Skeletal muscle tissue (tissue), 3 donors: ENCODE measurements at regions not wholly inside any gene's neighbourhood (a gene's known extent, or its start where the extent isn't known, plus 50 kb on each side); places are given as distances from the start of the nearest gene placed in this dataset.

ENCODE experiments used
- H3K27ac ChIP-seq: one replicate; pipeline ENCODE4 v1.7.0; 2013; ENCODE audit warnings: mild to moderate bottlenecking, low read depth, low read length, inconsistent platforms
- H3K27me3 ChIP-seq, 3 donors: one replicate each; pipeline ENCODE4 v1.7.0; 2013; ENCODE audit warnings: low read length in 3 of 3; ENCODE audit not compliant: control insufficient read depth in 3 of 3, insufficient read depth in 3 of 3
- H3K36me3 ChIP-seq, 3 donors: one replicate each; pipeline ENCODE4 v1.7.0; 2013; ENCODE audit warnings: low read length in 3 of 3; ENCODE audit not compliant: control insufficient read depth in 3 of 3, insufficient read depth in 3 of 3
- H3K4me1 ChIP-seq, 3 donors: one replicate each; pipeline ENCODE4 v1.7.0; 2013; ENCODE audit warnings: low read length in 3 of 3, mild to moderate bottlenecking in 3 of 3; ENCODE audit not compliant: control insufficient read depth in 3 of 3, insufficient read depth in 3 of 3
- H3K4me3 ChIP-seq, 3 donors: one replicate each; pipeline ENCODE4 v1.7.0; 2013; ENCODE audit warnings: low read length in 3 of 3
- H3K9ac ChIP-seq, 3 donors: one replicate each; pipeline ENCODE4 v1.7.0; 2013; ENCODE audit warnings: low read length in 3 of 3, mild to moderate bottlenecking in 3 of 3, moderate library complexity in 2 of 3, low read depth in 1 of 3
- H3K9me3 ChIP-seq, 3 donors: one replicate each; pipeline ENCODE4 v1.7.0; 2013; ENCODE audit warnings: low read length in 3 of 3; ENCODE audit not compliant: control insufficient read depth in 3 of 3
- donor health status: Osteomylitis.

DNA sequence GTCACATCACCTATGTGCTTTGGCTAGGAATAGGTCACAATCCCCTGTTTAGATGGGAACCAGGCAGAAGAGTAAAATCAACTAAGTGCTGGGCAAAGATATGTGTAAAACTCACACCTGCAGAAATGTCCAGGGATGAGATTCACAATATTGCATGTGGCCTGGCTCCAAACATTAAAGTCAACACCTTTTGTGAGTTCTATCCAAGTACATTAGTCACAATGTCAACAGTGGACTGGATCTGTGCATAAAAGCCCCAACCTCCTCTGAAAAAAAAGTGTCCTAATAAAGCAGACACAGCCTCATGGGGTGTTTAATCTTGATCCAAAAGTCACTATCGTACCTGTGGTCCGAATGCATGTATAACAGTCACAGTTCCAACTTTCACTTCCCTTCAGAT, 1990.3 kb downstream of the TP53TG3F start:
- H3K4me3 ChIP-seq: no peak overlapping the region
- H3K27ac ChIP-seq: no peak overlapping the region
- peaks cover 4 to 10% (median 9%) of the 10 kb centered on the region in 3 donors for H3K9me3 ChIP-seq
- H3K27me3 ChIP-seq: no peaks in the 10 kb centered on the region
- H3K4me1 ChIP-seq: no peaks in the 10 kb centered on the region
- H3K9ac ChIP-seq: no peak overlapping the region
- no peaks in the 10 kb centered on the region for H3K36me3 ChIP-seq

DNA sequence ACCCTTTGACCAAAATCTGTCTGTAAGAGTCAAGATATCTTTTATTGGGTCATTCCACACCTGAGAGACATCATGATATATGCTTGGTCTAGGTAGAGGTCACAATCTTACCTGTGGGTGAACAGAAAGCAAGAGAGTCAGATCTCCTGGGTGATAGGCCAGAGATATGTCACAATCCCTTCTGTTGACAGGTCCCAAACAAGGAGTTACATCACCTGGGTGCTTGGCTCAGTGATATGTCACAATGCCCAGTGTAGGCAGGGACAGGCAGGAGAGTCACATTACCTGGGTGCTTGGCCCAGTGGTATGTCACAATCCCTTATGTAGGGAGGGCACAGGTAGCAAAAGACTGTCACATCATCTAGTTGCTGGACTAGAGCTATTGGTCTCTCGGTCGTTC, 1991.2 kb downstream of the TP53TG3F start:
- Histone ChIP-seq H3K4me1 (no peaks in the 10 kb centered on the region), H3K27me3 (no peaks in the 10 kb centered on the region), H3K36me3 (no peaks in the 10 kb centered on the region), H3K27ac (no peak overlapping the region), H3K4me3 (no peak overlapping the region), H3K9me3 (peaks cover 6 to 9% (median 7%) of the 10 kb centered on the region in 3 donors), H3K9ac (no peak overlapping the region)

DNA sequence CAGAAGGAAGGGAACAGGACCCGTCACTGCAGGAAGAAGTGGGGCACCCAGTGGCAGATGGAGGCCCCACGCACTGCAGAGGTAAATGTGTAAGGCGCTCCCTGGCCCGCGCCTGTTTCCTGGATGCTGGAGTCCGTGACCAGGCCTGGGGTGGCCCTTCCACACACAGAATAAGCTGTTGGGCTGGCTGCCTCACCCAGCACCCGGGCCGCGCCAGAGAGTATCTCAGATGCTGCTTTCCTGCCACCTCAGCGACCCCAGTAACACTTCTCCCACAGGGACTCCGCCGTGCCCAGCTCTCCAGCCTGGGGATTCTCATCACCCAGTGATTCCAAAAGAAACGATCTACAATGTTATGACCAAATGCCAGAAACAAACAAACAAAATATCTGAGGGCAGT, 1993.1 kb downstream of the TP53TG3F start:
- Histone ChIP-seq H3K36me3 (no peaks in the 10 kb centered on the region), H3K4me3 (no peak overlapping the region), H3K9me3 (peaks cover 3 to 7% (median 4%) of the 10 kb centered on the region in 3 donors), H3K9ac (no peak overlapping the region), H3K4me1 (no peaks in the 10 kb centered on the region), H3K27ac (no peak overlapping the region), H3K27me3 (no peaks in the 10 kb centered on the region)

DNA sequence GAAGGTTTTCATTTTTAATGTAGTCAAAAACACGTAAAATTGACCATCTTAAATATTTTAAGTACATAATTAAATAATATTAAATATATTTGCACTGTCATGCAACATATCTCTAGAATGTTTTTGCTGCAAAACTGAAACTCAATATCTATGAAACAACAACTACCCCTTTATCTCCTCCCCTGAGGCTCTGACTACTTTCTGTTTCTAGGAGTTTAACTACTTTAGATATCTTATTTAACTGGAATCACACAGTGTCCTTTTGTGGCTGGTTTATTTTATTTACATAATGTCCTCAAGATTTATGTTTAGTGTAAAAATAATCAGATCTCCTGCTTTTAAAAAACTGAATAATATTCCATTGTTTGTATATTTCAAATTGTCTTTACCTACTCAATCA, 2003.9 kb downstream of the TP53TG3F start:
- Histone ChIP-seq H3K27me3 (no peaks in the 10 kb centered on the region), H3K4me1 (no peaks in the 10 kb centered on the region), H3K27ac (no peak overlapping the region), H3K36me3 (no peaks in the 10 kb centered on the region), H3K4me3 (no peak overlapping the region), H3K9me3 (peaks cover 0 to 2% (median 0%) of the 10 kb centered on the region in 3 donors), H3K9ac (no peak overlapping the region)

DNA sequence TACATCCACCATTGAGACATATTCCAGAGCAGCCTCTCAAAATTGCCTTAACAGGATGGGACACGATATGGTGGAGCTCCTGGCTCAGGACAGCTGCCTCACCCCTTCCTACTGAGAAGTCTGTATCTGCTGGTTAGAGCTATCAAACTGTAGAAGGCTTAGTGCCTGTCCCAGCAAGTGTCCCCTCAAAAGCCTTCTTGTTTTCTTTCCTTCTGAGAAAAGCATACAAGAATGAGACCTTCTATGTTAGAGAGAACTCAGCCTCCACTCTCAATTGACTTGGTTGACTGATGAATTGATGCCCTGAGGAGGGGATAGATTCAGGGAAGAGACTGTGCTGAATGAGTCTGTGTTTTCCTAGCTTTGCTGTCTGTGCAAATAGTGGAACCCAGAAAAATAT, 2020.9 kb downstream of the TP53TG3F start:
- Histone ChIP-seq H3K4me1 (no peaks in the 10 kb centered on the region), H3K27me3 (no peaks in the 10 kb centered on the region), H3K27ac (no peak overlapping the region), H3K9ac (no peak overlapping the region), H3K36me3 (no peaks in the 10 kb centered on the region), H3K4me3 (no peak overlapping the region), H3K9me3 (peaks cover 0 to 2% (median 0%) of the 10 kb centered on the region in 3 donors)

DNA sequence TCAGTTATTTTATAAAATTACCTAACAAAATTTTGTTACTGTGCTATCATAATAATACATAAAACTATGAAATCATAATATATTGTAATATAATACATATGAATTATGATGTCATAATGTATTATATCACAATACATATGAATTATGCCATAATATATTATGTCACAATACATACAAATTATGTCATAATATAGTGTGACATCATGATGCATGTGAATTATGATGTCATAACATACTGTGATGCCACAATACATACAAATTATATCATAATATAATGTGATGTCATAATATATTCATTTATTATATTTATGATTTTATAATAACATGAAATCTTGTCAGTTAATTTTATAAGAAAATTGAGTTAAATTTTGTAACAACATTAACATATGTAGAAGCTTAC, 2021.6 kb downstream of the TP53TG3F start:
- Histone ChIP-seq H3K9ac (no peak overlapping the region), H3K4me1 (no peaks in the 10 kb centered on the region), H3K36me3 (no peaks in the 10 kb centered on the region), H3K27me3 (no peaks in the 10 kb centered on the region), H3K4me3 (no peak overlapping the region), H3K9me3 (peaks cover 0 to 2% (median 0%) of the 10 kb centered on the region in 3 donors), H3K27ac (no peak overlapping the region)

DNA sequence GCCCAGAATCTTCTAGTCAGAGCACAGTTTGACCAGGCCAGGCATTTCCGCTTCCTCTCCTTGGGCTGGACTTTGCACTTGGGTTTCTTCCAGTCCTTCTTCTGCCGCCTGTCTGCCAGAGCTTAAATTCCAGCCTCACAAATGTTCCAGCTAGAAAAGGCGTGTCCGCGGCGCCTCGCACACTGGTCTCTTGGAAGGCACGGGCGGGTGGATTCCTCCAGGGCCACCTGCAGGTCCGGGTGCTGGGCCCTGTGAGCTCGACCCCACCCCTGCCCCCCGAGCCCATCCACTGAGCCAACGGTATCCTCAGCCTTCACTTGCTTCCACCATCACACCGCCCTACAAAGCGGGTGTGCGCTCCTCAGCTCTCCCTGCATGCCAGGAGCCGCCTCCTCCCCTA, 2026.5 kb downstream of the TP53TG3F start:
- H3K27ac ChIP-seq: no peak overlapping the region
- no peaks in the 10 kb centered on the region for H3K27me3 ChIP-seq
- H3K4me1 ChIP-seq: no peaks in the 10 kb centered on the region
- H3K9ac ChIP-seq: no peak overlapping the region
- H3K9me3 ChIP-seq: no peaks in the 10 kb centered on the region
- no peak overlapping the region for H3K4me3 ChIP-seq
- no peaks in the 10 kb centered on the region for H3K36me3 ChIP-seq

DNA sequence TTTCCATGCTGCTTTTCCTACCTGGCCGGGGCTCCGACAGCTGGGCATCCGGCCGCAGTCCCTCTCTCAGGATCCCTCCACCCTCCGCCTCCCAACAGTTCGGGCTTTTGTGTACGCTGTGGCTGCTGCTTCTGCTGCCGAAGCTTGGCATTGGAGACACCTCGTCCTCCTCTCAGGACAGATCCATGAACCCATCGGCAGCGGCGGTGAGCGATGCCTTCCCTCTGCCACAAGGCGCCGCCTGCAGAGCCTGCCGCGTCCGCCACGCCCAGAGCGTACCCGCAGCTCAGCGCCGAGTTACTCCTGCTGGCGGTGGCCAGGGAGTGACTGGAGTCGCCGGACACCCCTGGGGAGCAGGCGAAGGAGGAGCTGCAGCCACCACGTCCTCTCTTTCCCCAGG, 2032.8 kb downstream of the TP53TG3F start:
- no peaks in the 10 kb centered on the region for H3K4me1 ChIP-seq
- no peaks in the 10 kb centered on the region for H3K27me3 ChIP-seq
- no peaks in the 10 kb centered on the region for H3K36me3 ChIP-seq
- H3K9me3 ChIP-seq: no peaks in the 10 kb centered on the region
- H3K27ac ChIP-seq: no peak overlapping the region
- no peak overlapping the region for H3K9ac ChIP-seq
- no peak overlapping the region for H3K4me3 ChIP-seq

DNA sequence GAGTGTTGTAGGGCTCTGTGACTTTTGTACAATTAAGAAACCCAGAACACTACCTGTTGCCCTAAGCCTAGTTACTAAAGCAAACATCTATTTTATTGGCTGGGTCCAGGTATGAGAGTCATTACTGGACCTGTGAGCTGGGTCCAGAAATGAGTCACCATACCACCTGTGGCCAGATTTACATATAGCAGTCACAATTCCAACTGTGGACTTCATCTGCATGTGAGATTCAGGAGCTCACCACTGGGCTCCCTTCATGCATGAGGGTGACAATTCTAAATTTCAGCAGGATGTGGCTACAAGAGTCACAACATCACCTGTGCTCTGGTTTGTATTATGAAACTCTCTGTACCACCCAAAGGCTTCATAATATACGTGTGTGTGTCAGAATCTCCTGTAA, 2038.0 kb downstream of the TP53TG3F start:
- no peak overlapping the region for H3K4me3 ChIP-seq
- H3K27ac ChIP-seq: no peak overlapping the region
- H3K9ac ChIP-seq: no peak overlapping the region
- H3K27me3 ChIP-seq: no peaks in the 10 kb centered on the region
- H3K4me1 ChIP-seq: no peaks in the 10 kb centered on the region
- peaks cover 0 to 5% (median 0%) of the 10 kb centered on the region in 3 donors for H3K9me3 ChIP-seq
- H3K36me3 ChIP-seq: no peaks in the 10 kb centered on the region

DNA sequence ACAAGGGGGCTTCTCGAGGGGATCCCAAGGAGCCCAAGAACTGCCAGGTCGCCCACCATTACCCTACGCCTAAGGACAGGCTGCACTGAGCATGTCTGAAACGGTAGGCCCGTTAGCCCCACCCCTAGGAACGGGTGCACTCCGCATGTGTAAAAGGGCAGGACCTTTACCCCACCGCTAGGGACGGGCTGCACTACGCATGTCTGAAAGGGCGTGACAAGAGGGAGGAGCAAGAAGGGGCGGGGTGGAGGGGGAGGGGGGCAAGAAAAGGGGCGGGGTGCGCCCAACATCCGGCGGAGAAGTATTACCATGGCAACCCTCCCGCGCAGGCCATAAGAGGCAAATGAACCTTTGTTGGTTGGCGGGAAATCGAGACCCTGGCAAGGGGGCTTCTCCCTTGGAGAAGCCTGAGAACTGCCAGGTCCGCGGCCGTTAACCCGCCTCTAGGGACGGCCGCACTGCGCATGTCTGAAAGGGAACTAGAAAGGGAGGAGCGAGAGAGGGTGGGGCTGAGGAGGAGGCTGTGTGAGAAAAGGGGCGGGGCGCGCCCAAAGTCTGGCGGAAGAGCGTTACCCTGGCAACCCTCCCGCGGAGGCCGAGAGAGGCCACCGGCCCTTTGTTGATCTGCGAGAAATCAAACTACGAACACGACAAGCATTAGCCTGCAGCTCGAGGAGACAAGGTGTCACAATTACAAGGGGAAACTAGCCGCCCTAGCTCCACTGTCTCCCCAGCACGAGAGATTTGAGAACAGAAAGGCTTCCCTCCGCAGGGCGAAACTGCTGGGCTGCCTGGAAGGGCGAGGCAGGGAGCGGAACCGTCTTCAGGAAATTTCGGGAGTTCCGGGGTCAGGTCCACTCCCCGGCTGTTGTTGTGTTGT, 2046.8 kb downstream of the TP53TG3F start:
- H3K4me3 ChIP-seq: no peak overlapping the region
- H3K36me3 ChIP-seq: no peaks in the 10 kb centered on the region
- H3K9me3 ChIP-seq: peaks cover 0 to 3% (median 0%) of the 10 kb centered on the region in 3 donors
- no peak overlapping the region for H3K9ac ChIP-seq
- no peak overlapping the region for H3K27ac ChIP-seq
- H3K27me3 ChIP-seq: no peaks in the 10 kb centered on the region
- no peaks in the 10 kb centered on the region for H3K4me1 ChIP-seq
